LNCAP (cell line): ENCODE measurements at regions not wholly inside any gene's neighbourhood (a gene's known extent, or its start where the extent isn't known, plus 50 kb on each side); places are given as distances from the start of the nearest gene placed in this dataset.

Source experiments
- CTCF ChIP-seq: fragments of 450-650 bp; IDR thresholded peaks from 2 replicates; pipeline ENCODE4 v1.5.1; 2017; ENCODE audit warnings: mild to moderate bottlenecking

- no peak for TF ChIP-seq CTCF
These were observed 143.6 kb upstream of the SLC6A11 start for GRCh38 chr3:10672422-10672821.

- no peak for TF ChIP-seq CTCF
These were observed 141.4 kb upstream of the SLC6A11 start for GRCh38 chr3:10674578-10674977.

GRCh38 chr3:10676905-10677304, 139.1 kb upstream of the SLC6A11 start:
- TF ChIP-seq CTCF, result no peak

- no peak for TF ChIP-seq CTCF
These were observed 137.1 kb upstream of the SLC6A11 start for GRCh38 chr3:10678796-10679376.

- no peak for TF ChIP-seq CTCF
These were observed 135.2 kb upstream of the SLC6A11 start for GRCh38 chr3:10680796-10681195.

GRCh38 chr3:10682692-10683091, 133.3 kb upstream of the SLC6A11 start:
- TF ChIP-seq CTCF, result no peak

- TF ChIP-seq CTCF, result no peak
These were observed 132.9 kb upstream of the SLC6A11 start for GRCh38 chr3:10683106-10683505.

- no peak for TF ChIP-seq CTCF
These were observed 127.9 kb upstream of the SLC6A11 start for GRCh38 chr3:10688126-10688525.
